ENCODE measurements at regions not wholly inside any gene's neighbourhood (a gene's known extent, or its start where the extent isn't known, plus 50 kb on each side); places are given as distances from the start of the nearest gene placed in this dataset.

GRCh38 chr15:68000754-68001153, 53.4 kb upstream of the PIAS1 start:
- H3K9me2 ChIP-seq (ENCODE audit: insufficient read depth) = no peaks in the 10 kb centered on the region; the same call in 1 of the 2 replicates
- H3K36me3 Mint-ChIP-seq (ENCODE audit: low read depth) = peaks cover 10% of the 10 kb centered on the region; the same call in 2 of the 3 replicates
- peaks cover 3% of the 10 kb centered on the region; the same call in 2 of the 3 replicates for H3K9me3 Mint-ChIP-seq
- H4K20me1 ChIP-seq (replicated peaks; ENCODE audit: insufficient read depth) = no peaks in the 10 kb centered on the region
- no peaks in the 10 kb centered on the region for H3K4me1 ChIP-seq (ENCODE audit: insufficient read depth)
- H2AFZ ChIP-seq = 0 out of 2 replicates have a peak overlapping the region, but pooled peaks have one; percentile 78
- peaks cover 4% of the 10 kb centered on the region for H3K27me3 Mint-ChIP-seq (ENCODE audit: insufficient read depth, low read depth, poor library complexity)
- H3K36me3 ChIP-seq (ENCODE audit: insufficient read depth) = no peaks in the 10 kb centered on the region
- H3K27ac ChIP-seq (ENCODE audit: low read depth) = no peak overlapping the region
- no peak overlapping the region for H3K4me3 Mint-ChIP-seq
- H3K79me2 ChIP-seq (replicated peaks; ENCODE audit: insufficient read depth) = no peaks in the 10 kb centered on the region
- H3K4me2 ChIP-seq = no peak overlapping the region
- H3K4me3 ChIP-seq = no peak overlapping the region
- DNase-seq (ENCODE audit: low spot score) = no peak
- TF ChIP-seq EZH2 (IDR thresholded peaks at IDR 0.05; ENCODE audit: low read depth, unreplicated experiment) (no peak), NANOG (IDR thresholded peaks at IDR 0.05; ENCODE audit: borderline replicate concordance) (no peak), ZNF114 (CRISPR knock-in tag; IDR thresholded peaks at IDR 0.05) (no peak), REST (IDR thresholded peaks at IDR 0.05; ENCODE audit: unreplicated experiment) (no peak), POLR2AphosphoS5 (IDR thresholded peaks at IDR 0.05; ENCODE audit: low read depth) (no peak), ZNF462 (CRISPR knock-in tag; IDR thresholded peaks at IDR 0.05) (no peak), JUNB (IDR thresholded peaks at IDR 0.05; ENCODE audit: unreplicated experiment) (no peak), ETS1 (IDR thresholded peaks at IDR 0.05) (no peak)
- no peaks in the 10 kb centered on the region; the same call in 1 of the 3 replicates for H3K4me1 Mint-ChIP-seq
- H3F3A ChIP-seq (replicated peaks; ENCODE audit: low read depth) = no peaks in the 10 kb centered on the region
- ATAC-seq = no peak
- no peak overlapping the region for H3K27ac Mint-ChIP-seq
- no peaks in the 10 kb centered on the region for H3K27me3 ChIP-seq (ENCODE audit: insufficient read depth)
